Neural cell (in vitro differentiated cells): ENCODE measurements at regions not wholly inside any gene's neighbourhood (a gene's known extent, or its start where the extent isn't known, plus 50 kb on each side); places are given as distances from the start of the nearest gene placed in this dataset.
A peak's percentile ranks its signal among the peaks of the same experiment; 100 is the strongest.

ENCODE experiments used
- CTCF ChIP-seq: fragments of 450-650 bp; IDR thresholded peaks from 2 replicates; pipeline ENCODE4 v1.5.1; 2014; ENCODE audit warnings: antibody characterized with exemption, mild to moderate bottlenecking, moderate library complexity; ENCODE audit not compliant: poor library complexity, severe bottlenecking
- RAD21 ChIP-seq: fragments of 450-650 bp; conservative IDR thresholded peaks from 2 replicates; pipeline ENCODE4 v1.6.1; 2014; ENCODE audit warnings: antibody characterized with exemption, mild to moderate bottlenecking, moderate library complexity
- SMC3 ChIP-seq: fragments of 450-650 bp; conservative IDR thresholded peaks from 2 replicates; pipeline ENCODE4 v1.6.1; 2014; ENCODE audit warnings: antibody characterized with exemption, mild to moderate bottlenecking, moderate library complexity; ENCODE audit not compliant: poor library complexity
- TAF1 ChIP-seq: IDR thresholded peaks from 2 replicates; pipeline ENCODE4 v1.6.1; 2012; ENCODE audit warnings: low read depth

- TF ChIP-seq CTCF (peak; percentile 17), SMC3 (no peak), TAF1 (no peak), RAD21 (no peak)
Observed at GRCh38 chr22:46070215-46070802, 80.0 kb upstream of the PPARA start.
